OCI-LY3 (cell line): ENCODE measurements at regions not wholly inside any gene's neighbourhood (a gene's known extent, or its start where the extent isn't known, plus 50 kb on each side); places are given as distances from the start of the nearest gene placed in this dataset.
"Not testable (repeated sequence)": the region's sequence is repeated elsewhere in the genome, so short reads cannot be mapped to it uniquely, and the experiment has no call there.

Experiments used
- CTCF ChIP-seq: fragments of 200-600, 300-600 bp; sonication (generic); IDR thresholded peaks from 2 replicates; pipeline ENCODE4 v1.5.1; 2014; ENCODE audit warnings: antibody characterized with exemption, low read length, low read depth
- EZH2phosphoT487 ChIP-seq: fragments of 200-600 bp; shearing (Covaris generic); IDR thresholded peaks from 2 replicates; pipeline ENCODE4 v1.6.1; 2018; ENCODE audit warnings: antibody characterized with exemption, mixed run types, low read depth

GRCh38 chr17:20675707-20676106, 96.2 kb downstream of the CDRT15L2 start:
- TF ChIP-seq CTCF, EZH2phosphoT487: not testable (repeated sequence)
